ENCODE measurements at regions not wholly inside any gene's neighbourhood (a gene's known extent, or its start where the extent isn't known, plus 50 kb on each side); places are given as distances from the start of the nearest gene placed in this dataset.

DNA sequence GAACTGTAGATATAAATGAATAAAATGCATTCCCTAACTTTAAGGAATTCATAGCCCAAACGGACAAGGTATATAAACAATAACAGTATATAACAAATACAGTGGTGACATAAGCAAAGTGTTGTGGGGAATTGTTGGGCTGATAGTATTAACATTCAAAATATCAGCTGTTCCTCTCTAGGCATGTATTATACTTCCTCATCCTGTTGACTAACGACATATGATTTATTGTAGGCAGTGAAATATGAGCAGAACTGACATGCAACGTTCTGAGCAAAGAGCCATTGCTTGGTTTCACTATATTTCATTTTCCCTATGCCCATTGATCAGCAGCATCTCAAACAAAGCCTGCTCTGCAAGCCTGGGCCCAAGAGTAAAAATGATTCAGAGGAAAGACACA, 143.9 kb downstream of the PTCHD1 start:
- no peak overlapping the region for H2BK15ac ChIP-seq (ENCODE audit: low read depth, low read length)
- H3K9me1 ChIP-seq (ENCODE audit: insufficient read depth, low read length) = no peaks in the 10 kb centered on the region
- no peak overlapping the region for H2AFZ ChIP-seq (replicated peaks; ENCODE audit: low read length, poor library complexity)
- no peak overlapping the region for H4K91ac ChIP-seq (ENCODE audit: insufficient read depth, low read depth, low read length)
- no CpG with 5 or more reads among the region's 3 CpGs for WGBS, 2 experiments (ENCODE audit: extremely low coverage in 2 of 2, insufficient read length in 1 of 2)
- H3K27me3 ChIP-seq (ENCODE audit: control insufficient read depth, insufficient read depth, low read length) = no peaks in the 10 kb centered on the region
- TF ChIP-seq NFE2L2 (IDR thresholded peaks at IDR 0.05; ENCODE audit: low read depth, low read length) (no peak), MXI1 (IDR thresholded peaks at IDR 0.05; ENCODE audit: borderline replicate concordance, low read depth, low read length) (no peak), BHLHE40 (IDR thresholded peaks at IDR 0.05; ENCODE audit: low read depth, low read length) (no peak), RAD21 (IDR thresholded peaks at IDR 0.05; ENCODE audit: low read length) (no peak), CEBPB (IDR thresholded peaks at IDR 0.05; ENCODE audit: low read depth, low read length) (no peak), RCOR1 (IDR thresholded peaks at IDR 0.05; ENCODE audit: insufficient replicate concordance, low read length) (no peak)
- ATAC-seq (ENCODE audit: low read depth) (no peak), DNase-seq (no peak)
- no peak overlapping the region for H2AK5ac ChIP-seq (ENCODE audit: low read depth, low read length)
- no peaks in the 10 kb centered on the region for H3K36me3 ChIP-seq (ENCODE audit: control insufficient read depth, insufficient read depth, low read length)
- no peak overlapping the region for H3K4me3 ChIP-seq (ENCODE audit: insufficient read depth, low read depth, low read length)
- ChIA-PET CTCF (no interaction called here), POLR2A (ENCODE audit: unreplicated experiment) (no interaction called here)
- dilution Hi-C loops (cut with HindIII; ENCODE audit: low sequenced_read_pairs, unreplicated experiment) = no loop called here
- H3K56ac ChIP-seq (ENCODE audit: extremely low read depth, insufficient read depth, low read length) = no peak overlapping the region
- no peak overlapping the region for H4K5ac ChIP-seq (ENCODE audit: low read depth, low read length)
- H3K4ac ChIP-seq (ENCODE audit: low read depth, low read length) = no peak overlapping the region
- no peak overlapping the region for H3K4me2 ChIP-seq (ENCODE audit: low read depth, low read length)
- no peak overlapping the region for H3K9ac ChIP-seq (ENCODE audit: low read depth, low read length)
- H3K9me3 ChIP-seq (ENCODE audit: control insufficient read depth, insufficient read depth, low read length) = peaks cover 2% of the 10 kb centered on the region; the same call in 1 of the 2 replicates
- no TSS peak for BruUV-seq (replicated peaks)
- H3K14ac ChIP-seq (replicated peaks; ENCODE audit: low read depth, low read length) = no peak overlapping the region
- in situ Hi-C loops (cut with MboI; ENCODE audit: low sequenced_read_pairs) = no loop called here
- no peak overlapping the region for H2BK120ac ChIP-seq (ENCODE audit: low read depth, low read length)
- H2BK20ac ChIP-seq (ENCODE audit: low read depth, low read length) = no peak overlapping the region
- no peak overlapping the region for H3K27ac ChIP-seq (ENCODE audit: insufficient read depth, low read length)
- H4K8ac ChIP-seq (ENCODE audit: low read depth in 2 of 2, low read length in 2 of 2) = no peak overlapping the region
- H3K79me1 ChIP-seq (ENCODE audit: low read depth in 1 of 2, low read length in 2 of 2) = no peaks in the 10 kb centered on the region
- no peak overlapping the region for H3K23ac ChIP-seq (ENCODE audit: low read depth, low read length)
- H3K4me1 ChIP-seq (ENCODE audit: control insufficient read depth, insufficient read depth, low read length) = no peaks in the 10 kb centered on the region
- no peak overlapping the region for H3K18ac ChIP-seq (ENCODE audit: low read depth, low read length)
- H4K20me1 ChIP-seq (ENCODE audit: insufficient read depth, low read length) = no peaks in the 10 kb centered on the region
- no peak overlapping the region for H2AK9ac ChIP-seq (replicated peaks; ENCODE audit: low read depth, low read length, poor library complexity)
- no peak overlapping the region for H2BK5ac ChIP-seq (ENCODE audit: low read depth, low read length, poor library complexity, severe bottlenecking)
- intact Hi-C loops (cut with micrococcal nuclease) = no loop called here
